ENCODE measurements at regions not wholly inside any gene's neighbourhood (a gene's known extent, or its start where the extent isn't known, plus 50 kb on each side); places are given as distances from the start of the nearest gene placed in this dataset.

GRCh38 chr1:5513846-5514526 lies 478.2 kb downstream of the NPHP4 start:
- TF ChIP-seq CTCF (IDR thresholded peaks at IDR 0.05) (no peak), POLR2A (IDR thresholded peaks at IDR 0.05) (no peak)

Data from lower leg skin (tissue), 3 donors.